BJ (cell line): ENCODE measurements at regions not wholly inside any gene's neighbourhood (a gene's known extent, or its start where the extent isn't known, plus 50 kb on each side); places are given as distances from the start of the nearest gene placed in this dataset.

Experiments used
- CTCF ChIA-PET: fragments of 350-600 bp; formaldehyde crosslinking; extraction: SDS; loops from one replicate; lab custom pipeline; 2021; ENCODE audit warnings: antibody characterized with exemption, inconsistent platforms; lab: Yijun Ruan, JAX
- POLR2A ChIA-PET: fragments of 300-600 bp; sonication (Branson Sonifier 250); formaldehyde crosslinking; extraction: SDS; loops from one replicate; lab custom pipeline; 2021; ENCODE audit warnings: antibody characterized with exemption; lab: Charles Lee
- DNase-seq: peaks from one replicate; pipeline ENCODE4 v3.0.0-alpha.2; 2011; ENCODE audit warnings: low read depth
- H3K27me3 ChIP-seq: 2 replicates; pipeline ENCODE4 v1.6.0; 2011; ENCODE audit warnings: low read length; ENCODE audit not compliant: control insufficient read depth, insufficient read depth
- H3K36me3 ChIP-seq: 2 replicates; pipeline ENCODE4 v1.5.1; 2011; ENCODE audit warnings: low read length; ENCODE audit not compliant: control insufficient read depth, insufficient read depth
- H3K4me3 ChIP-seq: 2 replicates; pipeline ENCODE4 v1.5.1; 2011; ENCODE audit warnings: low read depth, mild to moderate bottlenecking, control low read depth, low read length
- CTCF ChIP-seq: IDR thresholded peaks from 2 replicates; pipeline ENCODE4 v1.5.1; 2011; ENCODE audit warnings: low read depth, mild to moderate bottlenecking, control low read depth, inconsistent platforms, low read length, moderate library complexity; ENCODE audit not compliant: insufficient read depth

- no peak for TF ChIP-seq CTCF
- Histone ChIP-seq H3K27me3 (no peaks in the 10 kb centered on the region), H3K4me3 (no peak overlapping the region), H3K36me3 (no peaks in the 10 kb centered on the region)
- ChIA-PET CTCF (no interaction called here), POLR2A (no interaction called here)
- DNase-seq, result no peak
Observed at GRCh38 chr7:69433081-69433480, 165.2 kb upstream of the AUTS2 start.

- no peak for TF ChIP-seq CTCF
- no peak overlapping the region for H3K4me3 ChIP-seq
- no peak for DNase-seq
- CTCF ChIA-PET, result no interaction called here
- POLR2A ChIA-PET, result no interaction called here
- H3K27me3 ChIP-seq, result no peaks in the 10 kb centered on the region
- no peaks in the 10 kb centered on the region for H3K36me3 ChIP-seq
Observed at GRCh38 chr7:69434398-69434815, 163.9 kb upstream of the AUTS2 start.

GRCh38 chr7:69435711-69436110 lies 162.6 kb upstream of the AUTS2 start:
- POLR2A ChIA-PET, result no interaction called here
- no peak for TF ChIP-seq CTCF
- no peak for DNase-seq
- CTCF ChIA-PET, result no interaction called here
- Histone ChIP-seq H3K4me3 (no peak overlapping the region), H3K36me3 (no peaks in the 10 kb centered on the region), H3K27me3 (no peaks in the 10 kb centered on the region)

- no peak for DNase-seq
- ChIA-PET CTCF (no interaction called here), POLR2A (no interaction called here)
- TF ChIP-seq CTCF, result no peak
- Histone ChIP-seq H3K27me3 (no peaks in the 10 kb centered on the region), H3K4me3 (no peak overlapping the region), H3K36me3 (no peaks in the 10 kb centered on the region)
Observed at GRCh38 chr7:69436946-69437345, 161.3 kb upstream of the AUTS2 start.

- no peak overlapping the region for H3K4me3 ChIP-seq
- H3K36me3 ChIP-seq, result no peaks in the 10 kb centered on the region
- ChIA-PET CTCF (interaction anchor here (0.6 kb wide), 2 partner anchors 50 to 188 kb away, joined by 3 read pairs; no protein-coding TSS in a partner anchor), POLR2A (no interaction called here)
- no peak for DNase-seq
- H3K27me3 ChIP-seq, result no peaks in the 10 kb centered on the region
- TF ChIP-seq CTCF, result no peak
Observed at GRCh38 chr7:69438584-69439412, 159.5 kb upstream of the AUTS2 start.
